Chondrocyte (in vitro differentiated cells): ENCODE measurements at regions not wholly inside any gene's neighbourhood (a gene's known extent, or its start where the extent isn't known, plus 50 kb on each side); places are given as distances from the start of the nearest gene placed in this dataset.
"Not testable (repeated sequence)": the region's sequence is repeated elsewhere in the genome, so short reads cannot be mapped to it uniquely, and the experiment has no call there.

Experiments
- DNase-seq: peaks from one replicate; pipeline ENCODE4 v3.0.0; 2021; ENCODE audit warnings: mixed read lengths, low spot score
- H3K27ac Mint-ChIP-seq: one replicate; pipeline ENCODE4 v1.8.0; 2021; ENCODE audit warnings: mild to moderate bottlenecking, moderate library complexity, mixed read lengths; ENCODE audit not compliant: unreplicated experiment
- H3K27me3 Mint-ChIP-seq: 2 replicates; pipeline ENCODE4 v1.8.0; 2021; ENCODE audit warnings: low read depth, mixed read lengths
- H3K36me3 Mint-ChIP-seq: 2 replicates; pipeline ENCODE4 v1.8.0; 2021; ENCODE audit warnings: low read depth, mixed read lengths
- H3K4me1 Mint-ChIP-seq: 2 replicates; pipeline ENCODE4 v1.8.0; 2021; ENCODE audit warnings: low read depth, mild to moderate bottlenecking, mixed read lengths
- H3K4me3 Mint-ChIP-seq: one replicate; pipeline ENCODE4 v1.8.0; 2021; ENCODE audit warnings: mild to moderate bottlenecking, moderate library complexity, mixed read lengths; ENCODE audit not compliant: unreplicated experiment
- H3K9me3 Mint-ChIP-seq: 2 replicates; pipeline ENCODE4 v1.8.0; 2021; ENCODE audit warnings: low read depth, mixed read lengths
- CTCF ChIP-seq: fragments of 200-600 bp; sonication (generic); IDR thresholded peaks from 2 replicates; pipeline ENCODE4 v1.5.0; 2021; ENCODE audit warnings: antibody characterized with exemption, mild to moderate bottlenecking, moderate library complexity

- H3K4me1 Mint-ChIP-seq = peaks cover 31% of the 10 kb centered on the region
- no peak overlapping the region for H3K4me3 Mint-ChIP-seq
- H3K9me3 Mint-ChIP-seq = peaks cover 8% of the 10 kb centered on the region
- no peaks in the 10 kb centered on the region for H3K36me3 Mint-ChIP-seq
- DNase-seq = no peak
- H3K27me3 Mint-ChIP-seq = no peaks in the 10 kb centered on the region
- H3K27ac Mint-ChIP-seq = no peak overlapping the region
- no peak for TF ChIP-seq CTCF
Observed at GRCh38 chr16:64352246-64352645, 769.6 kb downstream of the CDH11 start.

- TF ChIP-seq CTCF = no peak
- DNase-seq = no peak
- Mint-ChIP-seq H3K27me3 (no peaks in the 10 kb centered on the region), H3K4me3 (no peak overlapping the region), H3K9me3 (peaks cover 8% of the 10 kb centered on the region), H3K36me3 (no peaks in the 10 kb centered on the region), H3K4me1 (peaks cover 21% of the 10 kb centered on the region), H3K27ac (no peak overlapping the region)
Observed at GRCh38 chr16:64351121-64351520, 770.7 kb downstream of the CDH11 start.

- peaks cover 5% of the 10 kb centered on the region for H3K9me3 Mint-ChIP-seq
- no peaks in the 10 kb centered on the region for H3K27me3 Mint-ChIP-seq
- H3K27ac Mint-ChIP-seq = no peak overlapping the region
Observed at GRCh38 chr16:64346080-64346479, 775.8 kb downstream of the CDH11 start.

GRCh38 chr16:64345142-64345541 is 776.7 kb downstream of the CDH11 start:
- H3K4me1 Mint-ChIP-seq = peaks cover 7% of the 10 kb centered on the region
- peaks cover 2% of the 10 kb centered on the region for H3K9me3 Mint-ChIP-seq
- H3K27ac Mint-ChIP-seq = no peak overlapping the region
- H3K27me3 Mint-ChIP-seq = no peaks in the 10 kb centered on the region
- DNase-seq = no peak
- H3K36me3 Mint-ChIP-seq = no peaks in the 10 kb centered on the region
- TF ChIP-seq CTCF = no peak
- no peak overlapping the region for H3K4me3 Mint-ChIP-seq

More at GRCh38 chr16:64346080-64346479, 775.8 kb downstream of the CDH11 start:
- Mint-ChIP-seq H3K36me3 (no peaks in the 10 kb centered on the region), H3K4me3 (no peak overlapping the region), H3K4me1 (peaks cover 7% of the 10 kb centered on the region)
- DNase-seq = no peak
- no peak for TF ChIP-seq CTCF

- not testable (repeated sequence) for DNase-seq, H3K36me3 Mint-ChIP-seq, H3K9me3 Mint-ChIP-seq, H3K27me3 Mint-ChIP-seq, H3K4me1 Mint-ChIP-seq, H3K4me3 Mint-ChIP-seq, H3K27ac Mint-ChIP-seq
Observed at GRCh38 chr16:64343820-64344443, 777.9 kb downstream of the CDH11 start.
